BLaER1 treated with 17β-estradiol and CSF1 and Interleukin-3, amounts not matched to agents 10 nM and 100 nM (cell line): ENCODE measurements at regions not wholly inside any gene's neighbourhood (a gene's known extent, or its start where the extent isn't known, plus 50 kb on each side); places are given as distances from the start of the nearest gene placed in this dataset.
A peak's percentile ranks its signal among the peaks of the same experiment; 100 is the strongest.
"Not testable (repeated sequence)": the region's sequence is repeated elsewhere in the genome, so short reads cannot be mapped to it uniquely, and the experiment has no call there.

Experiments
- H3K27ac ChIP-seq, 11 experiments: shearing (Covaris generic); formaldehyde crosslinking; 2 replicates each; pipeline ENCODE4 v1.8.1; 2022
- H3K27me3 ChIP-seq, 11 experiments: shearing (Covaris generic); formaldehyde crosslinking; 2 replicates each; pipeline ENCODE4 v1.8.1; 2022
- H3K36me3 ChIP-seq, 11 experiments: shearing (Covaris generic); formaldehyde crosslinking; 2 replicates each; pipeline ENCODE4 v1.8.1; 2022
- H3K4me1 ChIP-seq, 10 experiments: shearing (Covaris generic); formaldehyde crosslinking; 2 replicates each; pipeline ENCODE4 v1.8.1; 2022
- H3K4me2 ChIP-seq, 11 experiments: shearing (Covaris generic); formaldehyde crosslinking; 2 replicates each; pipeline ENCODE4 v1.8.1; 2022
- H3K4me3 ChIP-seq, 10 experiments: shearing (Covaris generic); formaldehyde crosslinking; 2 replicates each; pipeline ENCODE4 v1.8.1; 2022
- H3K9ac ChIP-seq, 11 experiments: shearing (Covaris generic); formaldehyde crosslinking; 2 replicates each; pipeline ENCODE4 v1.8.1; 2022
- H3K9me3 ChIP-seq, 11 experiments: shearing (Covaris generic); formaldehyde crosslinking; replicated peaks in 1 of 11; 2 replicates each; pipeline ENCODE4 v1.8.1; 2022
- H4K20me1 ChIP-seq, 11 experiments: shearing (Covaris generic); formaldehyde crosslinking; 2 replicates each; pipeline ENCODE4 v1.8.1; 2022
- Cebpa-rat ChIP-seq, 11 experiments: shearing (Covaris generic); IDR thresholded peaks; 2 replicates each; pipeline ENCODE4 v1.8.1; 2022

DNA sequence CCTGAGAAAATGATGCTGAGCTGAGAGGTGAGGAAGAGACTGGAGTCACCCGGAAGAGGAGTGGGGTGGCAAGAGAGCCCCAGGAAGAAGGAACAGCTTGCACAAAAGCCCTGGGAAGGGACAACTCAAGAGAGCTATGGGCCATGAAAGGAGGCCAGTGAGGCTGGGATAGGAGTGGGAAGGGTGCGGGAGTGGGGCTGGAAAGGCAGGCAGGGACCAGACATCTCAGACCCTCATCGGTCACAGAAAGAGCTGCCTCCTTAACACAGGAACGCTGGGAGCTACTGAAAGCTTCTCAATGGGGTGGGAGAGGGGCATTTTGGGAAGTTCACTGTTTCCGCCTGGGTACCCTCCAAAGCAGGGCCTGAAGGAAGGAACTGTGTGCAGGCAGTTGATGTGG lies 122.0 kb upstream of the UNC5B start:
- Histone ChIP-seq H3K36me3 (no peaks in the 10 kb centered on the region), H3K27ac (no peak overlapping the region), H3K27me3 (no peaks in the 10 kb centered on the region), H4K20me1 (no peaks in the 10 kb centered on the region), H3K4me3 (no peak overlapping the region), H3K4me2 (no peak overlapping the region), H3K9ac (no peak overlapping the region), H3K9me3 (peaks cover 20 to 30% (median 23%) of the 10 kb centered on the region in 11 experiments), H3K4me1 (peaks cover 0 to under 1% (median 0%) of the 10 kb centered on the region in 10 experiments; a peak in 1 of 20 replicates)
- no peak for TF ChIP-seq Cebpa-rat (IDR thresholded peaks at IDR 0.05)

GRCh38 chr10:71090801-71091200 lies 121.6 kb upstream of the UNC5B start:
- no peaks in the 10 kb centered on the region for H4K20me1 ChIP-seq
- H3K36me3 ChIP-seq, result no peaks in the 10 kb centered on the region
- H3K9ac ChIP-seq, result no peak overlapping the region
- H3K4me1 ChIP-seq, result no peaks in the 10 kb centered on the region
- no peak overlapping the region for H3K27ac ChIP-seq
- no peaks in the 10 kb centered on the region for H3K27me3 ChIP-seq
- TF ChIP-seq Cebpa-rat (IDR thresholded peaks at IDR 0.05), result no peak
- peaks cover 21 to 34% (median 24%) of the 10 kb centered on the region in 11 experiments for H3K9me3 ChIP-seq
- H3K4me3 ChIP-seq, result no peak overlapping the region
- no peak overlapping the region for H3K4me2 ChIP-seq

DNA sequence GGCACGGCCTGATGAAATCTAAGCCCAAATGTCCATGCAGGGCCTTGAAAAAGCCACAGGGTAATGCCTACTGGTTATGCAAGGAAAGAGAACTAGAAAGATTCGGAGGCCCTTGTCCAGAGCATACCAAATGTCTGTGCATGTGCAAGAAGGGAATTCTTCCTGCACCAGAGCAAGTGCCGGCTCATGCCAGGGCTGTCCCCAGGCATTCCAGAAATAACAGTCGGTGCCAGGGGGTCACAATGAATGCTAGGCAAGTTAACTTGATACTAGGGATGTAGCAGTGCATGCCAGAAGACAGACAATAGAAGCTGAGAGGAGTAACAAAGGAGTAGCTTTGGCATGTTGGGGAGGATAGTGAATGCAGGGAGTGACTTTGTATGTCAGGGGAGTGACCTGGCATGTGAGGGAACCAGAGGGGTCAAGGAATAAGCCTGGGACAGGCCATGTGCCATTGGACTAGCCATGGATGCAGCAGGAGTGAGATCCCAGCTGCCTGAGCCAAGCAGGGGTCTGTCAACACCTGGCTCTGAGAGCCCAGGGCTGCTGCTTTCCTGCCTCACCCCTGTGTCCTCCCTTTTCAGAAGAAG lies 119.5 kb upstream of the UNC5B start:
- H3K36me3 ChIP-seq, result no peaks in the 10 kb centered on the region
- no peaks in the 10 kb centered on the region for H4K20me1 ChIP-seq
- no peaks in the 10 kb centered on the region for H3K27me3 ChIP-seq
- H3K9ac ChIP-seq, result no peak overlapping the region
- H3K4me3 ChIP-seq, result no peak overlapping the region
- no peak overlapping the region for H3K4me2 ChIP-seq
- no peak overlapping the region for H3K27ac ChIP-seq
- H3K9me3 ChIP-seq, result peaks cover 21 to 34% (median 24%) of the 10 kb centered on the region in 11 experiments
- TF ChIP-seq Cebpa-rat (IDR thresholded peaks at IDR 0.05), result no peak
- no peaks in the 10 kb centered on the region for H3K4me1 ChIP-seq

- Histone ChIP-seq H4K20me1 (no peaks in the 10 kb centered on the region), H3K27ac (no peak overlapping the region), H3K9ac (no peak overlapping the region), H3K36me3 (no peaks in the 10 kb centered on the region), H3K4me2 (no peak overlapping the region), H3K4me3 (no peak overlapping the region), H3K4me1 (no peaks in the 10 kb centered on the region), H3K9me3 (peaks cover 22 to 40% (median 24%) of the 10 kb centered on the region in 11 experiments), H3K27me3 (no peaks in the 10 kb centered on the region)
- no peak for TF ChIP-seq Cebpa-rat (IDR thresholded peaks at IDR 0.05)
Measured at GRCh38 chr10:71093531-71093930, 118.8 kb upstream of the UNC5B start.

GRCh38 chr10:71094712-71095390 lies 117.5 kb upstream of the UNC5B start:
- H3K27ac ChIP-seq, result no peak overlapping the region
- no peak overlapping the region for H3K9ac ChIP-seq
- H3K4me3 ChIP-seq, result no peak overlapping the region
- H3K9me3 ChIP-seq, result peaks cover 22 to 45% (median 24%) of the 10 kb centered on the region in 11 experiments
- H3K27me3 ChIP-seq, result no peaks in the 10 kb centered on the region
- H3K4me2 ChIP-seq, result no peak overlapping the region
- H3K4me1 ChIP-seq, result no peaks in the 10 kb centered on the region
- TF ChIP-seq Cebpa-rat (IDR thresholded peaks at IDR 0.05), result no peak
- H3K36me3 ChIP-seq, result no peaks in the 10 kb centered on the region
- no peaks in the 10 kb centered on the region for H4K20me1 ChIP-seq

- Histone ChIP-seq H3K27ac (no peak overlapping the region), H3K4me1 (no peaks in the 10 kb centered on the region), H4K20me1 (no peaks in the 10 kb centered on the region), H3K27me3 (no peaks in the 10 kb centered on the region), H3K4me3 (no peak overlapping the region), H3K4me2 (no peak overlapping the region), H3K9me3 (peaks cover 11 to 43% (median 22%) of the 10 kb centered on the region in 11 experiments), H3K9ac (no peak overlapping the region), H3K36me3 (no peaks in the 10 kb centered on the region)
- TF ChIP-seq Cebpa-rat (IDR thresholded peaks at IDR 0.05), result no peak
Measured at GRCh38 chr10:71099731-71100361, 112.5 kb upstream of the UNC5B start.

- H3K9ac ChIP-seq, result no peak overlapping the region
- H3K27me3 ChIP-seq, result no peaks in the 10 kb centered on the region
- H3K27ac ChIP-seq, result no peak overlapping the region
- H4K20me1 ChIP-seq, result no peaks in the 10 kb centered on the region
- H3K4me2 ChIP-seq, result no peak overlapping the region
- H3K4me1 ChIP-seq, result peaks cover 7 to 25% (median 15%) of the 10 kb centered on the region in 10 experiments; a peak in 16 of 20 replicates
- H3K36me3 ChIP-seq, result peaks cover 0 to 12% (median 0%) of the 10 kb centered on the region in 11 experiments; a peak in 5 of 22 replicates
- no peak overlapping the region for H3K4me3 ChIP-seq
- TF ChIP-seq Cebpa-rat (IDR thresholded peaks at IDR 0.05), result no peak
- H3K9me3 ChIP-seq, result peaks cover 42 to 60% (median 56%) of the 10 kb centered on the region in 11 experiments
Measured at GRCh38 chr10:71103961-71104360, 108.4 kb upstream of the UNC5B start.

DNA sequence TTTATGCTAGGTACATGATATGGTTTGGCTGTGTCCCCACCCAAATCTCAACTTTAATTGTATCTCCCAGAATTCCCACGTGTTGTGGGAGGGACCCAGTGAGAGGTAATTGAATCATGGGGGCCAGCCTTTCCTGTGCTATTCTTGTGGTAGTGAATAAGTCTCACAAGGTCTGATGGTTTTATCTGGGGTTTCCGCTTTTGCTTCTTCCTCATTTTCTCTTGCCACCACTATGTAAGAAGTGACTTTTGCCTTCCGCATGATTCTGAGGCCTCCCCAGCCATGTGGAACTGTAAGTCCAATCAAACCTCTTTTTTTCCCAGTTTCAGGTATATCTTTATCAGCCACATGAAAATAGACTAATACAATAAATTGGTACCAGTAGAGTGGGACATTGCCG lies 106.2 kb upstream of the UNC5B start:
- Histone ChIP-seq H3K9ac (peak overlapping the region in 7 of 11 experiments; percentile 33 to 68 (median 60); a peak in 11 of 22 replicates), H3K4me3 (peak overlapping the region in 3 of 10 experiments; percentile 19 to 46 (median 29); a peak in 2 of 20 replicates), H3K4me1 (peaks cover 7 to 25% (median 15%) of the 10 kb centered on the region in 10 experiments; a peak in 16 of 20 replicates), H3K36me3 (peaks cover 0 to 12% (median 0%) of the 10 kb centered on the region in 11 experiments; a peak in 5 of 22 replicates), H3K9me3 (peaks cover 49 to 82% (median 72%) of the 10 kb centered on the region in 11 experiments), H3K4me2 (peak overlapping the region; percentile 21 to 58 (median 36); a peak in 16 of 22 replicates), H3K27ac (peak overlapping the region; percentile 53 to 93 (median 82); a peak in 21 of 22 replicates)
- not testable (repeated sequence) for H3K27me3 ChIP-seq, H4K20me1 ChIP-seq

DNA sequence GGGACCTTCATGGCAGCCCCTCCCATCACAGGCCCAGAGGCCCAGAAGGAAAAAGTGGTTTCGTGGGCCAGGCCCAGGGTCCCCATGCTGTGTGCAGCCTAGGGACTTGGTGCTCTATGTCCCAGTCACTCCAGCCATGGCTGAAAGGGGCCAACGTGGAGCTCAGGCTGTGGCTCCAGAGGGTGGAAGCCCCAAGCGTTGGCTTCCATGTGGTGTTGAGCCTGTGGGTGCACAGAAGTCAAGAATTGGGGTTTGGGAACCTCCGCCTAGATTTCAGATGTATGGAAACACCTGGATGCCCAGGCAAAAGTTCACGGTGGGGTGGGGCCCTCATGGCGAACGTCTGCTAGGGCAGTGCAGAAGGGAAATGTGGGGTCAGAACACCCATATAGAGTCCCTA lies 105.3 kb upstream of the UNC5B start:
- H3K9ac ChIP-seq, result peak overlapping the region in 6 of 11 experiments; percentile 28 to 60 (median 50); a peak in 10 of 22 replicates
- peaks cover 0 to 12% (median 0%) of the 10 kb centered on the region in 11 experiments; a peak in 5 of 22 replicates for H3K36me3 ChIP-seq
- H3K27ac ChIP-seq, result peak overlapping the region; percentile 42 to 93 (median 82); a peak in 19 of 22 replicates
- H3K4me2 ChIP-seq, result peak overlapping the region in 3 of 11 experiments; percentile 18 to 34 (median 22); a peak in 4 of 22 replicates
- not testable (repeated sequence) for H4K20me1 ChIP-seq, H3K27me3 ChIP-seq
- H3K4me1 ChIP-seq, result peaks cover 7 to 25% (median 15%) of the 10 kb centered on the region in 10 experiments; a peak in 16 of 20 replicates
- H3K9me3 ChIP-seq, result peaks cover 59 to 91% (median 82%) of the 10 kb centered on the region in 11 experiments
- peak overlapping the region in 6 of 10 experiments; percentile 15 to 49 (median 30); a peak in 7 of 20 replicates for H3K4me3 ChIP-seq
